HUES48 (cell line): ENCODE measurements at regions not wholly inside any gene's neighbourhood (a gene's known extent, or its start where the extent isn't known, plus 50 kb on each side); places are given as distances from the start of the nearest gene placed in this dataset.
"Not testable (repeated sequence)": the region's sequence is repeated elsewhere in the genome, so short reads cannot be mapped to it uniquely, and the experiment has no call there.

Experiments used
- H3K27ac ChIP-seq: one replicate; pipeline ENCODE4 v1.7.0; 2013; ENCODE audit warnings: low read depth, low read length, inconsistent platforms
- H3K27me3 ChIP-seq: 2 replicates; pipeline ENCODE4 v1.6.1; 2013; ENCODE audit warnings: mild to moderate bottlenecking, low read length; ENCODE audit not compliant: control insufficient read depth, insufficient read depth
- H3K36me3 ChIP-seq: 2 replicates; pipeline ENCODE4 v1.6.1; 2013; ENCODE audit warnings: low read length; ENCODE audit not compliant: control insufficient read depth, insufficient read depth
- H3K4me1 ChIP-seq: 2 replicates; pipeline ENCODE4 v1.6.1; 2013; ENCODE audit warnings: mild to moderate bottlenecking, low read length; ENCODE audit not compliant: control insufficient read depth, insufficient read depth
- H3K4me3 ChIP-seq: 2 replicates; pipeline ENCODE4 v1.5.1; 2013; ENCODE audit warnings: mild to moderate bottlenecking, low read depth, low read length
- H3K9ac ChIP-seq: 2 replicates; pipeline ENCODE4 v1.6.1; 2013; ENCODE audit warnings: mild to moderate bottlenecking, low read depth, low read length, moderate library complexity
- H3K9me3 ChIP-seq: 2 replicates; pipeline ENCODE4 v1.6.1; 2013; ENCODE audit warnings: low read length; ENCODE audit not compliant: control insufficient read depth, insufficient read depth

GRCh38 chr13:80712026-80712425 lies 371.1 kb upstream of the SPRY2 start:
- H3K9ac ChIP-seq: no peak overlapping the region
- H3K4me1 ChIP-seq: peaks cover 10% of the 10 kb centered on the region; the same call in 1 of the 2 replicates
- H3K36me3 ChIP-seq: no peaks in the 10 kb centered on the region
- no peaks in the 10 kb centered on the region for H3K27me3 ChIP-seq
- H3K9me3 ChIP-seq: peaks cover 7% of the 10 kb centered on the region; the same call in 1 of the 2 replicates
- H3K27ac ChIP-seq: no peak overlapping the region
- H3K4me3 ChIP-seq: no peak overlapping the region

- Histone ChIP-seq H3K36me3 (no peaks in the 10 kb centered on the region), H3K9me3 (peaks cover 7% of the 10 kb centered on the region; the same call in 1 of the 2 replicates), H3K4me3 (no peak overlapping the region), H3K27me3 (no peaks in the 10 kb centered on the region), H3K27ac (no peak overlapping the region), H3K9ac (no peak overlapping the region), H3K4me1 (no peaks in the 10 kb centered on the region)
Observed at GRCh38 chr13:80708791-80709190, 367.9 kb upstream of the SPRY2 start.

GRCh38 chr13:80707000-80707983 lies 366.4 kb upstream of the SPRY2 start:
- Histone ChIP-seq H3K27ac (no peak overlapping the region), H3K9me3 (0 out of 2 replicates have a peak, but pooled peaks cover 3% of the 10 kb centered on the region)

GRCh38 chr13:80706164-80706471 lies 365.2 kb upstream of the SPRY2 start:
- no peaks in the 10 kb centered on the region for H3K36me3 ChIP-seq
- no peaks in the 10 kb centered on the region for H3K4me1 ChIP-seq
- H3K9ac ChIP-seq: no peak overlapping the region
- H3K4me3 ChIP-seq: no peak overlapping the region
- H3K9me3 ChIP-seq: 0 out of 2 replicates have a peak, but pooled peaks cover 3% of the 10 kb centered on the region
- H3K27me3 ChIP-seq: no peaks in the 10 kb centered on the region
- H3K27ac ChIP-seq: no peak overlapping the region

More at GRCh38 chr13:80707000-80707983, 366.4 kb upstream of the SPRY2 start:
- H3K9ac ChIP-seq: no peak overlapping the region
- H3K4me1 ChIP-seq: no peaks in the 10 kb centered on the region
- H3K27me3 ChIP-seq: no peaks in the 10 kb centered on the region
- no peak overlapping the region for H3K4me3 ChIP-seq
- H3K36me3 ChIP-seq: no peaks in the 10 kb centered on the region

GRCh38 chr13:80705371-80706163 lies 364.6 kb upstream of the SPRY2 start:
- H3K27ac ChIP-seq: no peak overlapping the region
- no peaks in the 10 kb centered on the region for H3K36me3 ChIP-seq
- H3K4me3 ChIP-seq: no peak overlapping the region
- H3K9ac ChIP-seq: no peak overlapping the region
- H3K27me3 ChIP-seq: no peaks in the 10 kb centered on the region
- H3K4me1 ChIP-seq: no peaks in the 10 kb centered on the region
- 0 out of 2 replicates have a peak, but pooled peaks cover 3% of the 10 kb centered on the region for H3K9me3 ChIP-seq

- Histone ChIP-seq H3K27ac (no peak overlapping the region), H3K4me1 (no peaks in the 10 kb centered on the region), H3K9ac (no peak overlapping the region), H3K36me3 (no peaks in the 10 kb centered on the region), H3K27me3 (no peaks in the 10 kb centered on the region), H3K4me3 (no peak overlapping the region), H3K9me3 (0 out of 2 replicates have a peak, but pooled peaks cover 3% of the 10 kb centered on the region)
Observed at GRCh38 chr13:80704369-80704768, 363.4 kb upstream of the SPRY2 start.

GRCh38 chr13:80695841-80696240 lies 354.9 kb upstream of the SPRY2 start:
- H3K36me3 ChIP-seq: no peaks in the 10 kb centered on the region
- H3K4me3 ChIP-seq: no peak overlapping the region
- peaks cover 8% of the 10 kb centered on the region for H3K4me1 ChIP-seq
- H3K9ac ChIP-seq: no peak overlapping the region
- H3K27ac ChIP-seq: no peak overlapping the region
- no peaks in the 10 kb centered on the region for H3K27me3 ChIP-seq
- no peaks in the 10 kb centered on the region for H3K9me3 ChIP-seq

- not testable (repeated sequence) for H3K4me1 ChIP-seq, H3K9me3 ChIP-seq, H3K9ac ChIP-seq, H3K4me3 ChIP-seq, H3K27ac ChIP-seq, H3K36me3 ChIP-seq, H3K27me3 ChIP-seq
Observed at GRCh38 chr13:80691814-80692213, 350.9 kb upstream of the SPRY2 start.

GRCh38 chr13:80690208-80690607 lies 349.3 kb upstream of the SPRY2 start:
- H3K4me3 ChIP-seq: no peak overlapping the region
- H3K9me3 ChIP-seq: 0 out of 2 replicates have a peak, but pooled peaks cover 7% of the 10 kb centered on the region
- H3K27ac ChIP-seq: no peak overlapping the region
- H3K36me3 ChIP-seq: no peaks in the 10 kb centered on the region
- H3K9ac ChIP-seq: no peak overlapping the region
- H3K27me3 ChIP-seq: no peaks in the 10 kb centered on the region
- no peaks in the 10 kb centered on the region for H3K4me1 ChIP-seq

GRCh38 chr13:80688593-80688992 lies 347.7 kb upstream of the SPRY2 start:
- Histone ChIP-seq H3K27me3 (no peaks in the 10 kb centered on the region), H3K36me3 (no peaks in the 10 kb centered on the region), H3K9me3 (0 out of 2 replicates have a peak, but pooled peaks cover 7% of the 10 kb centered on the region), H3K4me3 (no peak overlapping the region), H3K27ac (no peak overlapping the region), H3K9ac (no peak overlapping the region), H3K4me1 (peaks cover 7% of the 10 kb centered on the region)

- 0 out of 2 replicates have a peak, but pooled peaks cover 7% of the 10 kb centered on the region for H3K9me3 ChIP-seq
- no peak overlapping the region for H3K9ac ChIP-seq
- H3K4me1 ChIP-seq: peaks cover 7% of the 10 kb centered on the region
- no peak overlapping the region for H3K27ac ChIP-seq
- no peaks in the 10 kb centered on the region for H3K36me3 ChIP-seq
- no peaks in the 10 kb centered on the region for H3K27me3 ChIP-seq
- H3K4me3 ChIP-seq: no peak overlapping the region
Observed at GRCh38 chr13:80685942-80686341, 345.0 kb upstream of the SPRY2 start.
